ENCODE measurements at regions not wholly inside any gene's neighbourhood (a gene's known extent, or its start where the extent isn't known, plus 50 kb on each side); places are given as distances from the start of the nearest gene placed in this dataset.

- TF ChIP-seq, protein P1, sequence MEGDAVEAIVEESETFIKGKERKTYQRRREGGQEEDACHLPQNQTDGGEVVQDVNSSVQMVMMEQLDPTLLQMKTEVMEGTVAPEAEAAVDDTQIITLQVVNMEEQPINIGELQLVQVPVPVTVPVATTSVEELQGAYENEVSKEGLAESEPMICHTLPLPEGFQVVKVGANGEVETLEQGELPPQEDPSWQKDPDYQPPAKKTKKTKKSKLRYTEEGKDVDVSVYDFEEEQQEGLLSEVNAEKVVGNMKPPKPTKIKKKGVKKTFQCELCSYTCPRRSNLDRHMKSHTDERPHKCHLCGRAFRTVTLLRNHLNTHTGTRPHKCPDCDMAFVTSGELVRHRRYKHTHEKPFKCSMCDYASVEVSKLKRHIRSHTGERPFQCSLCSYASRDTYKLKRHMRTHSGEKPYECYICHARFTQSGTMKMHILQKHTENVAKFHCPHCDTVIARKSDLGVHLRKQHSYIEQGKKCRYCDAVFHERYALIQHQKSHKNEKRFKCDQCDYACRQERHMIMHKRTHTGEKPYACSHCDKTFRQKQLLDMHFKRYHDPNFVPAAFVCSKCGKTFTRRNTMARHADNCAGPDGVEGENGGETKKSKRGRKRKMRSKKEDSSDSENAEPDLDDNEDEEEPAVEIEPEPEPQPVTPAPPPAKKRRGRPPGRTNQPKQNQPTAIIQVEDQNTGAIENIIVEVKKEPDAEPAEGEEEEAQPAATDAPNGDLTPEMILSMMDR (IDR thresholded peaks at IDR 0.05; ENCODE audit: unreplicated experiment in 3 of 3), result no peak
- Mint-ChIP-seq H3K27me3 (ENCODE audit: low read depth) (peaks cover 14% of the 10 kb centered on the region), H3K36me3 (ENCODE audit: low read depth) (no peaks in the 10 kb centered on the region), H3K4me1 (peaks cover 41% of the 10 kb centered on the region), H3K27ac (peak overlapping the region in 2 of 3 experiments; percentile 66 to 81), H3K4me3 (no peak overlapping the region), H3K9me3 (no peaks in the 10 kb centered on the region)
Measured at GRCh38 chr1:112797224-112797623, 82.1 kb upstream of the PPM1J start.

- Mint-ChIP-seq H3K4me3 (no peak overlapping the region), H3K27me3 (ENCODE audit: low read depth) (peaks cover 10% of the 10 kb centered on the region), H3K9me3 (no peaks in the 10 kb centered on the region), H3K36me3 (ENCODE audit: low read depth) (no peaks in the 10 kb centered on the region), H3K4me1 (peaks cover 45% of the 10 kb centered on the region), H3K27ac (peak overlapping the region; percentile 86 to 91 (median 88))
- TF ChIP-seq, protein P1 (IDR thresholded peaks at IDR 0.05; ENCODE audit: unreplicated experiment in 3 of 3), result no peak
Measured at GRCh38 chr1:112794654-112795239, 79.6 kb upstream of the PPM1J start.

DNA sequence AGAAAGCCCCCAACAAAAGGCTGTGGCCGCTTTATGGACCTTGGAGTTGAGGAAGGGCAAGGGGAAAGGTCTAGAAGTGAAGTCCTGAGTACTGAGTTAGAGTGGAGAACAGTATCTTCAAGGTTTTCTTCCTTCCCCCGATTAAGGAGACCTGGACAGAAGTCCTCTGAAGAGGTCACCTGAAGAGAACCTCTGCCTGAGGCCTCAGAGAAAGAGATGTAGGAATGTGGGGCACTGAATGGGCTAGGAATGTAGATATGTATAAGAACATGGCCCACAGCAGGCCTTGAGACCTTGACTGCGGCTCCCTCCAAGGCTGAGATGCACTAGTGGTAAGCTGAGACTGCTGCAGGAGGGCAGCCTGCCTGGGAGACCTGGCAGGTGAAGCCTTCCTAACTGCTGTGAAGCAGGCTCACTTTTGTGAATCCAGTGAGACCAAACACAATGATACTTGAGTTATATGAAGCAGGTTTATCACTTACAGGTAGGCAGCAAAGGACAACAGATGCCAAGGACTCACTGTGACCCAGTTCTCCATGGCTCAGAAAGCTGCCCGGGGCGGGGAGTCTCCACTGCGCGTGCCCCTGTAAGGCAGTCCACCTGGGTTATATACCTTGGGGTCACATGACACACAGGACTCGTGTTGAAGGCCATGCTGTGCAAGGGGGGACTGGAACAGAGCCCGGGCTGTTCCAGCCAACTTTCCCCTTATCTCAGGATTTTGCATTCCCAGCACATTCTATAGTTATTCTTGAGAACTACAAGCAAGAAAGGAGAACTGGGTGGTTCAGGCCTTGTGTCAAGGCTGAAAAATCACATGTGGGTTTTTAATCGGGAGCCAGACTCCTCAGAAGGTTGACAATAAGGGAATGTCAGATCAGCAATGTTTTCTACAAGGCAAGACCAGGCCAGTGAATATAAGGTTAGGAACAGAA lies 78.8 kb upstream of the PPM1J start:
- TF ChIP-seq, protein P1 (IDR thresholded peaks at IDR 0.05; ENCODE audit: unreplicated experiment in 3 of 3), result no peak
- Mint-ChIP-seq H3K4me1 (peaks cover 42% of the 10 kb centered on the region), H3K27me3 (ENCODE audit: low read depth) (peaks cover 7% of the 10 kb centered on the region), H3K36me3 (ENCODE audit: low read depth) (no peaks in the 10 kb centered on the region), H3K4me3 (no peak overlapping the region), H3K9me3 (no peaks in the 10 kb centered on the region), H3K27ac (peak overlapping the region; percentile 86 to 91 (median 88))

- peaks cover 7% of the 10 kb centered on the region for H3K27me3 Mint-ChIP-seq (ENCODE audit: low read depth)
- H3K4me1 Mint-ChIP-seq, result peaks cover 27% of the 10 kb centered on the region
- no peaks in the 10 kb centered on the region for H3K36me3 Mint-ChIP-seq (ENCODE audit: low read depth)
- peaks cover 5% of the 10 kb centered on the region for H3K9me3 Mint-ChIP-seq
- peak overlapping the region in 1 of 3 experiments; percentile 47 for H3K27ac Mint-ChIP-seq
- TF ChIP-seq, protein P1 (IDR thresholded peaks at IDR 0.05; ENCODE audit: unreplicated experiment in 3 of 3), result no peak
- no peak overlapping the region for H3K4me3 Mint-ChIP-seq
Measured at GRCh38 chr1:112791723-112792104, 76.6 kb upstream of the PPM1J start.

GRCh38 chr1:112790920-112791722 lies 76.0 kb upstream of the PPM1J start:
- H3K4me1 Mint-ChIP-seq, result peaks cover 24% of the 10 kb centered on the region
- H3K9me3 Mint-ChIP-seq, result peaks cover 5% of the 10 kb centered on the region
- peak overlapping the region in 1 of 3 experiments; percentile 85 for H3K27ac Mint-ChIP-seq
- no peak overlapping the region for H3K4me3 Mint-ChIP-seq
- TF ChIP-seq, protein P1 (IDR thresholded peaks at IDR 0.05; ENCODE audit: unreplicated experiment in 3 of 3), result no peak
- no peaks in the 10 kb centered on the region for H3K36me3 Mint-ChIP-seq (ENCODE audit: low read depth)
- H3K27me3 Mint-ChIP-seq (ENCODE audit: low read depth), result peaks cover 4% of the 10 kb centered on the region
